KMS-11 (cell line): ENCODE measurements at regions not wholly inside any gene's neighbourhood (a gene's known extent, or its start where the extent isn't known, plus 50 kb on each side); places are given as distances from the start of the nearest gene placed in this dataset.

ENCODE experiments used
- H2AFZ ChIP-seq: fragments of 200-600 bp; sonication (generic); 2 replicates; pipeline ENCODE4 v1.6.1; 2016; ENCODE audit warnings: antibody characterized with exemption, mixed run types, low read depth
- H3K27ac ChIP-seq: fragments of 200-600 bp; sonication (generic); 2 replicates; pipeline ENCODE4 v1.6.1; 2016; ENCODE audit warnings: mild to moderate bottlenecking, mixed run types
- H3K27me3 ChIP-seq: fragments of 200-600 bp; sonication (generic); 2 replicates; pipeline ENCODE4 v1.6.1; 2017; ENCODE audit warnings: mild to moderate bottlenecking, low read depth, mixed run types, moderate library complexity; ENCODE audit not compliant: insufficient read depth
- H3K36me3 ChIP-seq: fragments of 200-600 bp; sonication (generic); 2 replicates; pipeline ENCODE4 v1.6.1; 2017; ENCODE audit warnings: mild to moderate bottlenecking, mixed run types; ENCODE audit not compliant: insufficient read depth
- H3K4me1 ChIP-seq: fragments of 200-600 bp; sonication (generic); 2 replicates; pipeline ENCODE4 v1.6.1; 2016; ENCODE audit warnings: mild to moderate bottlenecking, low read depth, mixed run types; ENCODE audit not compliant: poor library complexity, severe bottlenecking
- H3K4me2 ChIP-seq: fragments of 200-600 bp; sonication (generic); 2 replicates; pipeline ENCODE4 v1.7.0; 2016; ENCODE audit warnings: mild to moderate bottlenecking, mixed run types
- H3K4me3 ChIP-seq: fragments of 200-600 bp; sonication (generic); IDR thresholded peaks from 2 replicates; pipeline ENCODE4 v1.6.1; 2017; ENCODE audit warnings: low read depth, low read length, mixed read lengths; ENCODE audit not compliant: insufficient read depth
- H3K79me2 ChIP-seq: fragments of 200-600 bp; sonication (generic); 2 replicates; pipeline ENCODE4 v1.6.1; 2016; ENCODE audit warnings: low read depth, mixed run types; ENCODE audit not compliant: insufficient read depth
- H3K9ac ChIP-seq: fragments of 200-600 bp; sonication (generic); 2 replicates; pipeline ENCODE4 v1.6.1; 2016; ENCODE audit warnings: mild to moderate bottlenecking, mixed run types
- H4K20me1 ChIP-seq: fragments of 200-600 bp; sonication (generic); 2 replicates; pipeline ENCODE4 v1.6.1; 2016; ENCODE audit warnings: mild to moderate bottlenecking, mixed run types; ENCODE audit not compliant: insufficient read depth
- TF ChIP-seq, protein P1 (sequence below): fragments of 200-600 bp; sonication (generic); conservative IDR thresholded peaks from 2 replicates; pipeline ENCODE4 v1.6.1; 2017; ENCODE audit warnings: low read depth, mild to moderate bottlenecking, antibody characterized with exemption, low read length, moderate library complexity, mixed read lengths

DNA sequence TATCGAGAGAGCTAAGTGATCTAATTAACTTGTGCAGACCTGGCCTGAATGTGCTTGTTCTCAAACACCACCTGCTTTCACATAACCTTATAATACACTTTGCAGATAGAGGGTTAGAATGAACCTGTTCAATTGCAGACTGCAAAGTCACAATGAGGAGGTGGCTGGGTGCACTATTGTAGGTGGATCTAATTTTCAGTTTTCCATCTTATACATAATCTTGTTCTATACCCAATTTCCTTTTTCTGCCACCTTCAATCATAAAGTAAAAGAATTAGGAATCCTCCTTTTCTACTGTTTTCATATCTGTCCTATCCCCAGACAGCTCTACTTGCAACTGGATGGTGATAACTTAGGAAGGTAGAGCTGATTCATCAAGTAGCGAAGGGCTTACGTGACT, 68.8 kb upstream of the APC start:
- no peaks in the 10 kb centered on the region for H3K4me1 ChIP-seq
- no peaks in the 10 kb centered on the region for H3K27me3 ChIP-seq
- H4K20me1 ChIP-seq: no peaks in the 10 kb centered on the region
- no peak overlapping the region for H3K27ac ChIP-seq
- H3K9ac ChIP-seq: no peak overlapping the region
- H3K79me2 ChIP-seq: no peaks in the 10 kb centered on the region
- no peaks in the 10 kb centered on the region for H3K36me3 ChIP-seq
- H3K4me2 ChIP-seq: no peak overlapping the region
- TF ChIP-seq, protein P1, sequence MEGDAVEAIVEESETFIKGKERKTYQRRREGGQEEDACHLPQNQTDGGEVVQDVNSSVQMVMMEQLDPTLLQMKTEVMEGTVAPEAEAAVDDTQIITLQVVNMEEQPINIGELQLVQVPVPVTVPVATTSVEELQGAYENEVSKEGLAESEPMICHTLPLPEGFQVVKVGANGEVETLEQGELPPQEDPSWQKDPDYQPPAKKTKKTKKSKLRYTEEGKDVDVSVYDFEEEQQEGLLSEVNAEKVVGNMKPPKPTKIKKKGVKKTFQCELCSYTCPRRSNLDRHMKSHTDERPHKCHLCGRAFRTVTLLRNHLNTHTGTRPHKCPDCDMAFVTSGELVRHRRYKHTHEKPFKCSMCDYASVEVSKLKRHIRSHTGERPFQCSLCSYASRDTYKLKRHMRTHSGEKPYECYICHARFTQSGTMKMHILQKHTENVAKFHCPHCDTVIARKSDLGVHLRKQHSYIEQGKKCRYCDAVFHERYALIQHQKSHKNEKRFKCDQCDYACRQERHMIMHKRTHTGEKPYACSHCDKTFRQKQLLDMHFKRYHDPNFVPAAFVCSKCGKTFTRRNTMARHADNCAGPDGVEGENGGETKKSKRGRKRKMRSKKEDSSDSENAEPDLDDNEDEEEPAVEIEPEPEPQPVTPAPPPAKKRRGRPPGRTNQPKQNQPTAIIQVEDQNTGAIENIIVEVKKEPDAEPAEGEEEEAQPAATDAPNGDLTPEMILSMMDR: no peak
- no peak overlapping the region for H3K4me3 ChIP-seq
- no peak overlapping the region for H2AFZ ChIP-seq

DNA sequence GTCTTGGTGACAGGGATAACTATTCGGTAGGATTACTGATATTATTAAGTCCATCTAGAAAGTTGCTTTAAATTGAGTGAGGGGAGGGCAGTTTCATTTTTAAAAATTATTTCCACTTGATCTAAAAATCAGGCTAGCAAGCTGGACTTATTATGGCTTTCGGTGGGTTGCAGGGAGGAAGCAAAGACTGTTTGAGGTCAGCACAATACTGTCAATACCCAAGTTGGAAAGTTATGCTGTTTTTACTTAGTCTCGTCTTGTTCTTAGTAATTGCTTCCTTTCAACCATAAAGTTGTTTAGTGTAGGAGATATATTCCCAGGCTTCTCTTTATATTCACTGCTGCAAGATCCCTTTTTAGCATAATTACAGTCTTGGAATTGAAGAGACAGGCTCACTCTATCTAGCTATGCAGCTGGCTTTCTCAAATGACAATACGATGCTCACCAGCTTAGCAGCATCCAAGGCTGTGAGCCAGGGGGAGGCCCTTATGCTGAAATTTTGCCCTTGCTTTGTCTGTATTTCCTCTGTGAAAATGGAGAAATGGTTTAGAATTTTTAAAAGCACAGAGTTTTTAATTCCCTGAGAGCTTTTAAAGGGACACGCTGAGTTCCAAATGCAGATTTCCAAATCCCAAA, 68.2 kb upstream of the APC start:
- Histone ChIP-seq H3K79me2 (no peaks in the 10 kb centered on the region), H3K4me3 (no peak overlapping the region), H3K4me1 (no peaks in the 10 kb centered on the region), H3K36me3 (no peaks in the 10 kb centered on the region), H4K20me1 (no peaks in the 10 kb centered on the region), H2AFZ (no peak overlapping the region), H3K27ac (no peak overlapping the region), H3K27me3 (no peaks in the 10 kb centered on the region), H3K9ac (no peak overlapping the region), H3K4me2 (no peak overlapping the region)
- TF ChIP-seq, protein P1: no peak

DNA sequence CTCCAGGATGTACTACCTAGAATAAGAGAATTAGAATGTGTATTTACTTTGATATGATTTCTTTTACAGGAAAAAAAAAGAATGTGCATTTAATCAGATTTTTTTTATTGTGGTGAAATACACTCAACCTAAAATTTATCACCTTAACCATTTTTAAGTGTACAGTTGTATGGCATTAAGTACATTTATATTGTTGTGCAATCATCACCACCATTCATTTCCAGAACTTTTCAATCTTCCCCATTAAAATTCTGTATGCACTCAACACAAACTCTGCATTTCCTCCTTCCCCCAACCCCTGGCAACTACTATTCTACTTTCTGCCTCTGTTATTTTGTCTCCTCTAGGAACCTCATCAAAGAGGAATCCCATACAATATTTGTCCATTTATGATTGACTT, 66.0 kb upstream of the APC start:
- H3K4me2 ChIP-seq: no peak overlapping the region
- no peaks in the 10 kb centered on the region for H3K79me2 ChIP-seq
- no peaks in the 10 kb centered on the region for H3K4me1 ChIP-seq
- TF ChIP-seq, protein P1: no peak
- no peak overlapping the region for H3K4me3 ChIP-seq
- no peaks in the 10 kb centered on the region for H3K27me3 ChIP-seq
- H4K20me1 ChIP-seq: no peaks in the 10 kb centered on the region
- H3K27ac ChIP-seq: no peak overlapping the region
- no peak overlapping the region for H2AFZ ChIP-seq
- no peak overlapping the region for H3K9ac ChIP-seq
- H3K36me3 ChIP-seq: no peaks in the 10 kb centered on the region

DNA sequence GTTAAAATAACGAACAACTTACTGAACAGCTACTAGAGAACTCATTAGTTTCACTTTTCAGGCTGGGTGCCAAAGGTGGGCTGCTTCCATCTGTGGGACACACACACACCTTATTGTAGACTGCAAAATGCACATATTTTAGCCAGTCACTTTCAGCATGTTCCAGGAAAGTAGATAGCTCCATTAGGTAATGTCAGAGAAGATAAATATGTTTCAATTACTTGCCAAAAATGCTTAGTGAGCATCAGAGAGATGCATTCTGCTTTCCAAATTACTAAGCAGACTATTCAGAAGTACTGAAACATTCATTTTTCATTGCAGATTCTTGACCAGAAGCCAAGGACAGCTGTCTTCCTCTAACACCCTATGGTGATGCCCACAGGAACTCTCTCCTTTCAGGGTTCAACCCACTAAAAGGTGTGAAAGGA, 56.2 kb upstream of the APC start:
- Histone ChIP-seq H3K9ac (no peak overlapping the region), H2AFZ (no peak overlapping the region), H3K27ac (no peak overlapping the region), H3K36me3 (no peaks in the 10 kb centered on the region), H3K4me2 (peak overlapping the region; percentile 27), H4K20me1 (no peaks in the 10 kb centered on the region), H3K27me3 (no peaks in the 10 kb centered on the region), H3K79me2 (no peaks in the 10 kb centered on the region), H3K4me3 (no peak overlapping the region), H3K4me1 (peaks cover 16% of the 10 kb centered on the region)
- TF ChIP-seq, protein P1: no peak
